H1 (cell line): ENCODE measurements at regions not wholly inside any gene's neighbourhood (a gene's known extent, or its start where the extent isn't known, plus 50 kb on each side); places are given as distances from the start of the nearest gene placed in this dataset.

Experiments
- CBX5 ChIP-seq: fragments of 300-800, 300-1000 bp; sonication (generic); IDR thresholded peaks from 2 replicates; pipeline ENCODE4 v1.7.1; 2016; ENCODE audit warnings: antibody characterized with exemption, low read length, low read depth
- EZH2 ChIP-seq: fragments of 200-600 bp; sonication (generic); IDR thresholded peaks from 2 replicates; pipeline ENCODE4 v1.7.1; 2012; ENCODE audit warnings: low read depth, mild to moderate bottlenecking, moderate library complexity, low read length, inconsistent platforms; ENCODE audit not compliant: severe bottlenecking
- JUND ChIP-seq: IDR thresholded peaks from 2 replicates; pipeline ENCODE4 v1.6.1; 2011; ENCODE audit warnings: mild to moderate bottlenecking, improper control_type of control experiment, low read length
- TF ChIP-seq, protein P1 (sequence below), 3 experiments: IDR thresholded peaks; 1 replicate in 2 of 3; 2 replicates in 1 of 3; pipeline versions ENCODE4 v1.5.1 to v1.6.1; 2011; ENCODE audit warnings: low read length in 3 of 3, mild to moderate bottlenecking in 3 of 3, inconsistent platforms in 2 of 3, low read depth in 1 of 3, moderate library complexity in 1 of 3; ENCODE audit not compliant: insufficient read depth in 1 of 3; ENCODE audit errors: control extremely low read depth in 1 of 3

DNA sequence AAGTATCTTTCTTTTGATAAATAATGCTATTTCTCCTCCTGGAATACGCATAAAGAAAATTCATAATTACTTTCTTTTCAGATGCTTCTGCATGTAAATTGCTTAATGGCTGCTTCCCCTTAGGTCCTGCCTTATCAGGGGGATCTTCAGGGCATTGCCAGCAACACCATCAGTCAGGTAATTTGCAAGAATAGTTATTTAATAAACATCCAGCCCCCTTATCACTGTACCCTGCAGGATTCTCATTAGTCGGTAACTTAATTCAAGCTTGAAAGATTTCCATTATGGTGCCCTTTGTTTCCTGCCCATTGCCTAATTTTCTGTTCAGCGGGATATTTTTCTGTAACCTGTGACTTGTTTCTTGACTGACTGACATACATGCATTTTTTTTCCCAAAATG is 414.5 kb downstream of the MFSD1 start:
- TF ChIP-seq CBX5 (no peak), JUND (no peak), EZH2 (no peak)
- TF ChIP-seq, protein P1, sequence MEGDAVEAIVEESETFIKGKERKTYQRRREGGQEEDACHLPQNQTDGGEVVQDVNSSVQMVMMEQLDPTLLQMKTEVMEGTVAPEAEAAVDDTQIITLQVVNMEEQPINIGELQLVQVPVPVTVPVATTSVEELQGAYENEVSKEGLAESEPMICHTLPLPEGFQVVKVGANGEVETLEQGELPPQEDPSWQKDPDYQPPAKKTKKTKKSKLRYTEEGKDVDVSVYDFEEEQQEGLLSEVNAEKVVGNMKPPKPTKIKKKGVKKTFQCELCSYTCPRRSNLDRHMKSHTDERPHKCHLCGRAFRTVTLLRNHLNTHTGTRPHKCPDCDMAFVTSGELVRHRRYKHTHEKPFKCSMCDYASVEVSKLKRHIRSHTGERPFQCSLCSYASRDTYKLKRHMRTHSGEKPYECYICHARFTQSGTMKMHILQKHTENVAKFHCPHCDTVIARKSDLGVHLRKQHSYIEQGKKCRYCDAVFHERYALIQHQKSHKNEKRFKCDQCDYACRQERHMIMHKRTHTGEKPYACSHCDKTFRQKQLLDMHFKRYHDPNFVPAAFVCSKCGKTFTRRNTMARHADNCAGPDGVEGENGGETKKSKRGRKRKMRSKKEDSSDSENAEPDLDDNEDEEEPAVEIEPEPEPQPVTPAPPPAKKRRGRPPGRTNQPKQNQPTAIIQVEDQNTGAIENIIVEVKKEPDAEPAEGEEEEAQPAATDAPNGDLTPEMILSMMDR (IDR thresholded peaks at IDR 0.05; ENCODE audit: control extremely low read depth in 1 of 3, insufficient read depth in 1 of 3, low read depth in 1 of 3, low read length in 3 of 3), result no peak
